SK-N-SH (cell line): ENCODE measurements at regions not wholly inside any gene's neighbourhood (a gene's known extent, or its start where the extent isn't known, plus 50 kb on each side); places are given as distances from the start of the nearest gene placed in this dataset.
A peak's percentile ranks its signal among the peaks of the same experiment; 100 is the strongest.
"Not testable (repeated sequence)": the region's sequence is repeated elsewhere in the genome, so short reads cannot be mapped to it uniquely, and the experiment has no call there.

ENCODE experiments used
- CTCF ChIA-PET: fragments of 300-600, 350-600 bp; formaldehyde crosslinking; extraction: SDS; loops from one replicate; lab custom pipeline; 2021; lab: Yijun Ruan, JAX
- POLR2A ChIA-PET: fragments of 350-600 bp; sonication (Branson Sonifier 250); formaldehyde crosslinking; extraction: SDS; loops from one replicate; lab custom pipeline; 2020; ENCODE audit warnings: antibody characterized with exemption, inconsistent platforms; lab: Yijun Ruan, JAX
- DNase-seq: peaks from one replicate; pipeline ENCODE4 v3.0.0; 2012
- H2AFZ ChIP-seq: fragments of 200-600 bp; sonication (generic); 2 replicates; pipeline ENCODE4 v1.8.1; 2016; ENCODE audit warnings: antibody characterized with exemption, mild to moderate bottlenecking, low read depth
- H3F3A ChIP-seq: fragments of 200-600 bp; sonication (generic); replicated peaks from 2 replicates; pipeline ENCODE3; 2016; ENCODE audit warnings: antibody characterized with exemption, mild to moderate bottlenecking; ENCODE audit not compliant: insufficient read depth
- H3K27ac ChIP-seq, 2 experiments: fragments of 200-500 bp in 1 of 2; fragments of 200-600 bp in 1 of 2; sonication (Bioruptor generic) in 1 of 2; sonication (generic), shearing (Covaris generic) in 1 of 2; 2 replicates each; pipeline versions ENCODE4 v1.5.1 to v1.6.1; 2014 to 2016; ENCODE audit warnings: low read depth in 2 of 2, inconsistent platforms in 1 of 2, low read length in 1 of 2, mild to moderate bottlenecking in 1 of 2, mixed read lengths in 1 of 2
- H3K27me3 ChIP-seq: fragments of 200-600 bp; sonication (generic), shearing (Covaris generic); 2 replicates; pipeline ENCODE4 v1.6.1; 2016; ENCODE audit warnings: mixed run types; ENCODE audit not compliant: insufficient read depth
- H3K36me3 ChIP-seq, 2 experiments: fragments of 200-500 bp in 1 of 2; fragments of 200-600 bp in 1 of 2; sonication (Bioruptor generic) in 1 of 2; sonication (generic) in 1 of 2; replicated peaks in 1 of 2; 2 replicates each; pipeline versions ENCODE3 to v1.5.1; 2014 to 2016; ENCODE audit warnings: low read length in 1 of 2, mild to moderate bottlenecking in 1 of 2; ENCODE audit not compliant: insufficient read depth in 2 of 2, control insufficient read depth in 1 of 2
- H3K4me1 ChIP-seq, 2 experiments: fragments of 200-500 bp in 1 of 2; fragments of 200-600 bp in 1 of 2; sonication (Bioruptor generic) in 1 of 2; sonication (generic), shearing (Covaris generic) in 1 of 2; 2 replicates each; pipeline versions ENCODE4 v1.5.1 to v1.6.1; 2014 to 2016; ENCODE audit warnings: low read depth in 1 of 2, low read length in 1 of 2, mixed run types in 1 of 2; ENCODE audit not compliant: insufficient read depth in 2 of 2, control insufficient read depth in 1 of 2
- H3K4me2 ChIP-seq: fragments of 200-600 bp; sonication (generic), shearing (Covaris generic); 2 replicates; pipeline ENCODE4 v1.6.1; 2017; ENCODE audit warnings: mixed run types
- H3K4me3 ChIP-seq, 2 experiments: fragments of 200-500 bp in 1 of 2; fragments of 200-600 bp in 1 of 2; sonication (Bioruptor generic) in 1 of 2; sonication (generic), shearing (Covaris generic) in 1 of 2; 2 replicates each; pipeline versions ENCODE4 v1.5.1 to v1.8.1; 2014 to 2016; ENCODE audit warnings: low read depth in 2 of 2, inconsistent platforms in 1 of 2, low read length in 1 of 2, mild to moderate bottlenecking in 1 of 2, mixed read lengths in 1 of 2, moderate library complexity in 1 of 2
- H3K79me2 ChIP-seq: fragments of 200-600 bp; sonication (generic); 2 replicates; pipeline ENCODE4 v1.8.1; 2017; ENCODE audit warnings: mild to moderate bottlenecking; ENCODE audit not compliant: insufficient read depth
- H3K9ac ChIP-seq: fragments of 200-600 bp; sonication (generic); 2 replicates; pipeline ENCODE4 v1.6.1; 2017; ENCODE audit warnings: mixed run types
- H3K9me2 ChIP-seq: fragments of 200-600 bp; sonication (generic); 2 replicates; pipeline ENCODE4 v1.6.1; 2017; ENCODE audit warnings: mixed run types
- H3K9me3 ChIP-seq: fragments of 200-600 bp; sonication (generic); 2 replicates; pipeline ENCODE4 v1.6.1; 2017; ENCODE audit warnings: mixed run types, mild to moderate bottlenecking, moderate library complexity
- H4K20me1 ChIP-seq: fragments of 200-600 bp; sonication (generic); 2 replicates; pipeline ENCODE4 v1.6.1; 2017; ENCODE audit warnings: mild to moderate bottlenecking, mixed run types; ENCODE audit not compliant: insufficient read depth
- CTCF ChIP-seq: fragments of 200-600 bp; sonication (generic); IDR thresholded peaks from 2 replicates; pipeline ENCODE4 v1.6.1; 2017; ENCODE audit warnings: antibody characterized with exemption, mild to moderate bottlenecking, moderate library complexity
- EZH2phosphoT487 ChIP-seq: fragments of 200-600 bp; sonication (generic); IDR thresholded peaks from 2 replicates; pipeline ENCODE4 v1.6.1; 2017; ENCODE audit warnings: low read depth, mixed run types, mild to moderate bottlenecking, antibody characterized with exemption, moderate library complexity, borderline replicate concordance
- FOXJ3 ChIP-seq: sonication (generic); formaldehyde crosslinking; IDR thresholded peaks from 2 replicates; pipeline ENCODE4 v1.5.1; 2020; ENCODE audit warnings: mild to moderate bottlenecking, missing genetic modification reagents
- GABPA ChIP-seq: IDR thresholded peaks from 2 replicates; pipeline ENCODE4 v1.4.0; 2012; ENCODE audit warnings: low read depth, mild to moderate bottlenecking
- GATA2 ChIP-seq: sonication (generic); formaldehyde crosslinking; IDR thresholded peaks from 2 replicates; pipeline ENCODE4 v1.5.0; 2020; ENCODE audit warnings: mild to moderate bottlenecking, missing genetic modification reagents
- IRF3 ChIP-seq: fragments of 150-350 bp; IDR thresholded peaks from 2 replicates; pipeline ENCODE4 v1.6.1; 2016; ENCODE audit warnings: mild to moderate bottlenecking, low read depth, low read length
- JUND ChIP-seq: IDR thresholded peaks from 2 replicates; pipeline ENCODE4 v1.4.0; 2012
- MEF2A ChIP-seq: IDR thresholded peaks from 2 replicates; pipeline ENCODE4 v1.4.0; 2012; ENCODE audit warnings: low read depth, borderline replicate concordance
- NRF1 ChIP-seq: IDR thresholded peaks from 2 replicates; pipeline ENCODE4 v1.6.1; 2012; ENCODE audit warnings: low read depth, mild to moderate bottlenecking, low read length
- POLR2AphosphoS5 ChIP-seq: IDR thresholded peaks from 2 replicates; pipeline ENCODE4 v1.6.1; 2012; ENCODE audit warnings: low read depth, low read length
- RCOR1 ChIP-seq: fragments of 150-350 bp; IDR thresholded peaks from 2 replicates; pipeline ENCODE4 v1.6.1; 2017; ENCODE audit warnings: antibody characterized with exemption, low read length
- SMC3 ChIP-seq: IDR thresholded peaks from 2 replicates; pipeline ENCODE4 v1.6.1; 2012; ENCODE audit warnings: low read depth, low read length, improper control_type of control experiment
- TAF1 ChIP-seq: IDR thresholded peaks from 2 replicates; pipeline ENCODE4 v1.6.1; 2012; ENCODE audit warnings: low read depth, mild to moderate bottlenecking, low read length, moderate library complexity, borderline replicate concordance
- ZBTB33 ChIP-seq: IDR thresholded peaks from 2 replicates; pipeline ENCODE4 v1.4.0; 2012; ENCODE audit warnings: low read depth, borderline replicate concordance
- whole genome bisulfite sequencing: methylation state at CpG from one replicate; pipeline ENCODE4 v1.1.6; 2017; ENCODE audit warnings: low lambda C conversion rate; 5-methylcytosine and 5-hydroxymethylcytosine counted together

GRCh38 chr6:4358414-4359107 lies 223.2 kb upstream of the ECI2 start (continued):
- TF ChIP-seq CTCF (no peak), SMC3 (no peak), GABPA (0 out of 2 replicates have a peak, but pooled peaks have one; percentile 21), FOXJ3 (CRISPR knock-in tag) (no peak), RCOR1 (no peak), MEF2A (0 out of 2 replicates have a peak, but pooled peaks have one; percentile 13), NRF1 (no peak), IRF3 (no peak), ZBTB33 (peak; percentile 74), JUND (peak; percentile 96), POLR2AphosphoS5 (peak; percentile 47; the same call in 1 of the 2 replicates), TAF1 (peak; percentile 8; the same call in 1 of the 2 replicates), GATA2 (CRISPR knock-in tag) (no peak), EZH2phosphoT487 (no peak)

GRCh38 chr6:4357660-4358152 lies 222.3 kb upstream of the ECI2 start:
- H2AFZ ChIP-seq, DNase-seq, CTCF ChIA-PET, H3K4me3 ChIP-seq, H3K4me1 ChIP-seq, H3K9me3 ChIP-seq, H3K9ac ChIP-seq, H3K36me3 ChIP-seq, H3K4me2 ChIP-seq, H3K79me2 ChIP-seq, H4K20me1 ChIP-seq, POLR2A ChIA-PET, H3K9me2 ChIP-seq, H3K27me3 ChIP-seq, H3K27ac ChIP-seq: not testable (repeated sequence)
- WGBS: 93% methylated on average over 3 of the region's 3 CpGs
- H3F3A ChIP-seq: peaks cover 16% of the 10 kb centered on the region
